ENCODE measurements at regions not wholly inside any gene's neighbourhood (a gene's known extent, or its start where the extent isn't known, plus 50 kb on each side); places are given as distances from the start of the nearest gene placed in this dataset.
"Not testable (repeated sequence)": the region's sequence is repeated elsewhere in the genome, so short reads cannot be mapped to it uniquely, and the experiment has no call there.

- Mint-ChIP-seq H3K36me3 (no peaks in the 10 kb centered on the region), H3K4me3 (no peak overlapping the region), H3K27ac (no peak overlapping the region), H3K27me3 (peaks cover 24% of the 10 kb centered on the region), H3K9me3 (peaks cover 9% of the 10 kb centered on the region), H3K4me1 (no peaks in the 10 kb centered on the region)
- ATAC-seq = no peak
Measured at GRCh38 chr7:67463316-67463715, 466.7 kb downstream of the TYW1 start.

- no peak overlapping the region for H3K27ac Mint-ChIP-seq
- H3K9me3 Mint-ChIP-seq = peaks cover 15% of the 10 kb centered on the region
- H3K36me3 Mint-ChIP-seq = no peaks in the 10 kb centered on the region
- H3K4me3 Mint-ChIP-seq = no peak overlapping the region
- peaks cover 18% of the 10 kb centered on the region for H3K27me3 Mint-ChIP-seq
- no peaks in the 10 kb centered on the region for H3K4me1 Mint-ChIP-seq
- no peak for ATAC-seq
Measured at GRCh38 chr7:67463983-67464382, 467.4 kb downstream of the TYW1 start.

DNA sequence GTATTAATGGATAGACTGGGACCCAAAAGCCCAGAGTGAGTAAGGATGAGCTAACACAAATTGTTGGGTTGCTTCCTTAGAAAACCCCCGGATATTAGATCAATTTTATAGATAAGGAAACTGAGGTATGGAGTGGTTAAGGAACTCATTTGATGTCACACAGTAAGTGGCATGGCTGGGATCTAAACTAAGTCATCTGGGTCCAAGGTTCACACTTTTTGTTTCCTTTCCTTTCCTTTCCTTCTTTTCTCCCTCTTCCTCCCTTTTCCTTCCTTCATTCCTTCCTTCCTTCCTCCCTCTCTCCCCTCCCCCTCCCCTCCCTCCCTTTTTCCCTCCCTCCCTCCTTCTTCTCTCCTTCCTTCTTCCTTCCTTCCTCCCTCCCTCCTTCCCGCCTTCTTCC lies 469.5 kb downstream of the TYW1 start:
- Mint-ChIP-seq H3K36me3 (no peaks in the 10 kb centered on the region), H3K27ac (no peak overlapping the region), H3K9me3 (peaks cover 18% of the 10 kb centered on the region), H3K27me3 (no peaks in the 10 kb centered on the region), H3K4me3 (no peak overlapping the region), H3K4me1 (no peaks in the 10 kb centered on the region)
- no peak for ATAC-seq

- no peak for ATAC-seq
- H3K27ac Mint-ChIP-seq = no peak overlapping the region
- peaks cover 18% of the 10 kb centered on the region for H3K9me3 Mint-ChIP-seq
- H3K4me1 Mint-ChIP-seq = no peaks in the 10 kb centered on the region
- no peaks in the 10 kb centered on the region for H3K27me3 Mint-ChIP-seq
- H3K4me3 Mint-ChIP-seq = no peak overlapping the region
- H3K36me3 Mint-ChIP-seq = no peaks in the 10 kb centered on the region
Measured at GRCh38 chr7:67470256-67470751, 473.7 kb downstream of the TYW1 start.

DNA sequence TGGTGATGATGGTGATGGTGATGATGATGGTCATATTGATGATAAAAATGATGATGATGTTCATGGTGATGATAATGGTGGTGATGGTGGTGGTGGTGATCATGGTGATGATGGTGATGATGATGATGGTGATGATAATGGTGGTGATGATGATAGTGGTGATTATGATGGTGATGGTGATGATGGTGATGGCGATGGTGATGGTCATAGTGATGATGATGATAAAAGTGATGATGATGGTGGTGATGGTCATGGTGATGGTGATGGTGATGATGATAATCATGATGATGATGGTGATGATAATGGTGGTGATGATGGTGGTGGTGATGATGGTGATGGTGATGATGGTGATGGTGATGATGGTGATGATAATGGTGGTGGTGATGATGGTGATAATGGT lies 478.7 kb downstream of the TYW1 start:
- no peaks in the 10 kb centered on the region for H3K36me3 Mint-ChIP-seq
- H3K27me3 Mint-ChIP-seq = no peaks in the 10 kb centered on the region
- H3K4me3 Mint-ChIP-seq = no peak overlapping the region
- no peak overlapping the region for H3K27ac Mint-ChIP-seq
- no peak for ATAC-seq
- H3K9me3 Mint-ChIP-seq = peaks cover 3% of the 10 kb centered on the region
- no peaks in the 10 kb centered on the region for H3K4me1 Mint-ChIP-seq

GRCh38 chr7:67478066-67478465 lies 481.4 kb downstream of the TYW1 start:
- no peak overlapping the region for H3K4me3 Mint-ChIP-seq
- H3K4me1 Mint-ChIP-seq = no peaks in the 10 kb centered on the region
- ATAC-seq = no peak

GRCh38 chr7:67484244-67484751 lies 487.7 kb downstream of the TYW1 start:
- H3K27me3 Mint-ChIP-seq = no peaks in the 10 kb centered on the region
- no peaks in the 10 kb centered on the region for H3K36me3 Mint-ChIP-seq
- no peaks in the 10 kb centered on the region for H3K9me3 Mint-ChIP-seq
- ATAC-seq = no peak
- H3K4me1 Mint-ChIP-seq = no peaks in the 10 kb centered on the region
- H3K27ac Mint-ChIP-seq = no peak overlapping the region
- no peak overlapping the region for H3K4me3 Mint-ChIP-seq

More at GRCh38 chr7:67478066-67478465, 481.4 kb downstream of the TYW1 start:
- Mint-ChIP-seq H3K27ac (no peak overlapping the region), H3K9me3 (peaks cover 3% of the 10 kb centered on the region), H3K36me3 (no peaks in the 10 kb centered on the region), H3K27me3 (no peaks in the 10 kb centered on the region)

DNA sequence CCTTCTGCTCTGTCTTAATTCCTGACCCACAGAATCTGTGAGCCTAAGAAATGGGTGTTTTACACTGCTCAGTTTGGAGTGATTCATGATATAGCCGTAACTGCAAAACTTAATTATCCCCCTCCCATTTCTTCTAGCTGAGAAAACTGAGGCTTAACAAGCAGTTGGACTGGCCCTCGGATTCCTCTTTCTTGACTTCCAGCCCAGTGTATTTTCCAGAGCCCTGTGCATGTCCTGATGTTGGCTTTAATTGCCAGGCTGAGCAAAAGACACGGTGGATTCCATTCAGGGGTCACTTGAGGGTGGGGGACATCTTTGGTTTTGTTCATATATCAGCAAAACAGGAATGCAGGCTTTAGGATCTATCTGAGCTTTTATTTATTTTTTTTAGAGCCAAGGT lies 489.8 kb downstream of the TYW1 start:
- H3K27me3 Mint-ChIP-seq = no peaks in the 10 kb centered on the region
- no peak for ATAC-seq
- H3K27ac Mint-ChIP-seq = no peak overlapping the region
- no peak overlapping the region for H3K4me3 Mint-ChIP-seq
- peaks cover 6% of the 10 kb centered on the region for H3K9me3 Mint-ChIP-seq
- H3K4me1 Mint-ChIP-seq = no peaks in the 10 kb centered on the region
- no peaks in the 10 kb centered on the region for H3K36me3 Mint-ChIP-seq

GRCh38 chr7:67487316-67487715 lies 490.7 kb downstream of the TYW1 start:
- H3K4me1 Mint-ChIP-seq = no peaks in the 10 kb centered on the region
- no peak for ATAC-seq
- H3K9me3 Mint-ChIP-seq = peaks cover 8% of the 10 kb centered on the region
- H3K27ac Mint-ChIP-seq = no peak overlapping the region
- H3K36me3 Mint-ChIP-seq = no peaks in the 10 kb centered on the region
- no peak overlapping the region for H3K4me3 Mint-ChIP-seq
- no peaks in the 10 kb centered on the region for H3K27me3 Mint-ChIP-seq

GRCh38 chr7:67489881-67490280 lies 493.2 kb downstream of the TYW1 start:
- no peaks in the 10 kb centered on the region for H3K4me1 Mint-ChIP-seq
- no peaks in the 10 kb centered on the region for H3K27me3 Mint-ChIP-seq
- no peak overlapping the region for H3K4me3 Mint-ChIP-seq
- H3K9me3 Mint-ChIP-seq = peaks cover 17% of the 10 kb centered on the region
- ATAC-seq = no peak
- no peaks in the 10 kb centered on the region for H3K36me3 Mint-ChIP-seq
- no peak overlapping the region for H3K27ac Mint-ChIP-seq

DNA sequence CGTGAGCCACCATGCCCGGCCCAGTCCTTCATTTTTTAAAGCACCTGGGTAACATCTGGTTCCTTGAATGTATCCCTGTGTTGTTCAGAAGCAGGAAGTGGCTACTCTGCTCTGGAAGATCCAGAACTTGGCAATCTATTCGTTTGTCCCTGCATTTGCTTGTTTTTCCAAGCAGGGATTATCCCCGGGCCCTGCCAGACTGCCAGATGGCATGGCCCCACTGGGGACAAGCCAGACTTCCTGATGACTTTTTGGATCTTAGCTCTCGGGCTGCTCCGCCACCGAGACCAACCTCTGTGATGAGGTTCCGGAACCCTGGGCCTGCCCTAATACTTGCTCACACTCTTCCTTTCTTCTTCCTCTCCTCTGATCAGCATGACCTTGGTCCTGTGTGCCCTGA lies 496.7 kb downstream of the TYW1 start:
- Mint-ChIP-seq H3K4me1 (no peaks in the 10 kb centered on the region), H3K27me3 (no peaks in the 10 kb centered on the region), H3K9me3 (peaks cover 21% of the 10 kb centered on the region), H3K27ac (no peak overlapping the region), H3K36me3 (no peaks in the 10 kb centered on the region), H3K4me3 (no peak overlapping the region)
- no peak for ATAC-seq

DNA sequence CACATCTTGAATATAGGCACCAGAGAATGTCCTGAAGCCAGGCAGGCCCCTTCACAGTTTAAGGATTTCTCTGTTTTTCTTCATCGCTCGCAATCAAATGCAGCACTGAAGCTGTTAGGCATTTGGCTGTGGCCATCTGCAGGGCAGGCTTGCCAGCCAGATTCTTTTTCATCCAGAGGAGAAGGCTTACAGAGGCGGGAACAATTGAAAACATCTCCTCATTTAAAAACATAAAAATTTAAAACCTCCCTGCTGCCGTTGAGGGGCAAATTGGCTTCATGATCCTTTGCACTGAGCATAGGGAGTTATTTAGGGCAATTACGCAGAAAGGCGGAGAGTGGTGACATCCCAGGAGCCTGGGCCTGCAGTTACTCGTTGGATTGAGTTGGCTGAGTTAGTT lies 500.0 kb downstream of the TYW1 start:
- ATAC-seq = no peak
- H3K4me1 Mint-ChIP-seq = no peaks in the 10 kb centered on the region
- no peak overlapping the region for H3K27ac Mint-ChIP-seq
- H3K9me3 Mint-ChIP-seq = peaks cover 14% of the 10 kb centered on the region
- no peaks in the 10 kb centered on the region for H3K36me3 Mint-ChIP-seq
- no peak overlapping the region for H3K4me3 Mint-ChIP-seq
- no peaks in the 10 kb centered on the region for H3K27me3 Mint-ChIP-seq

- ATAC-seq, H3K4me3 Mint-ChIP-seq, H3K36me3 Mint-ChIP-seq, H3K27me3 Mint-ChIP-seq, H3K4me1 Mint-ChIP-seq, H3K27ac Mint-ChIP-seq, H3K9me3 Mint-ChIP-seq: not testable (repeated sequence)
Measured at GRCh38 chr7:67497914-67498313, 501.3 kb downstream of the TYW1 start.

- Mint-ChIP-seq H3K4me1 (no peaks in the 10 kb centered on the region), H3K36me3 (no peaks in the 10 kb centered on the region), H3K27ac (no peak overlapping the region), H3K27me3 (no peaks in the 10 kb centered on the region), H3K9me3 (peaks cover 8% of the 10 kb centered on the region), H3K4me3 (no peak overlapping the region)
- ATAC-seq = no peak
Measured at GRCh38 chr7:67502929-67503328, 506.3 kb downstream of the TYW1 start.

GRCh38 chr7:67505449-67505848 lies 508.8 kb downstream of the TYW1 start:
- no peaks in the 10 kb centered on the region for H3K4me1 Mint-ChIP-seq
- H3K4me3 Mint-ChIP-seq = no peak overlapping the region
- H3K9me3 Mint-ChIP-seq = peaks cover 10% of the 10 kb centered on the region
- no peaks in the 10 kb centered on the region for H3K27me3 Mint-ChIP-seq
- no peak overlapping the region for H3K27ac Mint-ChIP-seq
- no peaks in the 10 kb centered on the region for H3K36me3 Mint-ChIP-seq
- no peak for ATAC-seq

- no peak for ATAC-seq
Measured at GRCh38 chr7:67512481-67512880, 515.8 kb downstream of the TYW1 start.

DNA sequence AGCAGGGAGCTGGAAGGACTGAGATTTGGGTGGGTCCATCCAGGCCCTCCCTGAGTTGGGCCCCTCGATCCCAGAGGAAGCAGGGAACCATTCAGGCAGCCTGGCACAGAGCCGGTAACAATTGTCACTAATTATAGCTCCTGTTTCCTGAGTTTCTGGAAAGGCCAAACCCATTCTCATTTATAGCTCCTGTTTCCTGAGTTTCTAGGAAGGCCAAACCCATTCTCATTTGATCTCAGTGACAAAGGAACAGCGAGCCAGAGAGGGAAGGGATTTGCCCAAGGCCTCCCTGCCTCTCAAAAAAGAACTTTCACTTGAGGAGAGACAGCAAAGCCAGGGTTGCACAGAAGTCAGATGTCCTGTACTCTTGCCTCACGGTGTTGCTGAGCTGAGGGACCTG lies 521.9 kb downstream of the TYW1 start:
- no peaks in the 10 kb centered on the region for H3K36me3 Mint-ChIP-seq
- no peaks in the 10 kb centered on the region for H3K27me3 Mint-ChIP-seq
- no peak for ATAC-seq
- H3K4me1 Mint-ChIP-seq = no peaks in the 10 kb centered on the region
- no peak overlapping the region for H3K4me3 Mint-ChIP-seq
- H3K9me3 Mint-ChIP-seq = peaks cover 9% of the 10 kb centered on the region
- H3K27ac Mint-ChIP-seq = no peak overlapping the region

More at GRCh38 chr7:67512481-67512880, 515.8 kb downstream of the TYW1 start:
- Mint-ChIP-seq H3K27ac (no peak overlapping the region), H3K4me3 (no peak overlapping the region), H3K36me3 (no peaks in the 10 kb centered on the region), H3K4me1 (no peaks in the 10 kb centered on the region), H3K27me3 (no peaks in the 10 kb centered on the region), H3K9me3 (peaks cover 9% of the 10 kb centered on the region)

Data from stimulated activated memory B cell treated with anti-CD40 and anti-IgM and Interleukin-4, amounts not matched to agents 10 μg/mL and 1 μg/mL and 100 μg/mL, for 72 hours (primary cell).